Omental fat pad (tissue), 3 donors: ENCODE measurements at regions not wholly inside any gene's neighbourhood (a gene's known extent, or its start where the extent isn't known, plus 50 kb on each side); places are given as distances from the start of the nearest gene placed in this dataset.
"Not testable (repeated sequence)": the region's sequence is repeated elsewhere in the genome, so short reads cannot be mapped to it uniquely, and the experiment has no call there.

ENCODE experiments used
- ATAC-seq: fragments of 150-250 bp; one replicate; pipeline ENCODE4 v1.9.1; 2016; ENCODE audit warnings: mild to moderate bottlenecking, moderate library complexity; ENCODE audit not compliant: low FRiP score
- DNase-seq: peaks from one replicate; pipeline ENCODE4 v3.0.0-alpha.2; 2019; ENCODE audit warnings: low spot score
- CTCF ChIP-seq, 3 donors: fragments of 450-650 bp; IDR thresholded peaks; one replicate each; pipeline ENCODE4 v1.5.1; 2016 to 2017; ENCODE audit warnings: antibody characterized with exemption in 3 of 3, mild to moderate bottlenecking in 3 of 3, moderate library complexity in 2 of 3

GRCh38 chr9:97220894-97221477 lies 86.5 kb upstream of the CCDC180 start:
- ATAC-seq, result no peak
- no peak for DNase-seq
- no peak for TF ChIP-seq CTCF (IDR thresholded peaks at IDR 0.05)

DNA sequence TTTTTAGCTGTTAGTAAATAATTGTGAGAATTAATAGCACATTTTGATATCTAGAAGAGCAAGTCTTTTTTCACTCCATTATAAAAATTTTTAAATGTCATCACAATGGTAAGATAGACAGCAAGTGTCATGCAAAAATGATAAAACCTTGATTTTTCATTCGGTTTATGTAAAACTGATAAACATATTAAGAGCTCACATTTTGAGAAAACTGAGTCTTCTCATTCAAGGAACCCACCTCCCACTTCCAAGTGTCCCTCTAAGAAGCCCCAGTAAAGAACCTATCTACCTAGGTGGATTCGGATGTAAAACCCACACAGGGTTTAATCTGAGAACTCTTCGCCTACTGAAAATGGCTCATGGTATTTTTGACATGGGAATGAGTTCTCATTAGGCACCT lies 87.1 kb upstream of the CCDC180 start:
- ATAC-seq, DNase-seq: not testable (repeated sequence)

GRCh38 chr9:97219443-97220140 lies 87.9 kb upstream of the CCDC180 start:
- DNase-seq, ATAC-seq: not testable (repeated sequence)

DNA sequence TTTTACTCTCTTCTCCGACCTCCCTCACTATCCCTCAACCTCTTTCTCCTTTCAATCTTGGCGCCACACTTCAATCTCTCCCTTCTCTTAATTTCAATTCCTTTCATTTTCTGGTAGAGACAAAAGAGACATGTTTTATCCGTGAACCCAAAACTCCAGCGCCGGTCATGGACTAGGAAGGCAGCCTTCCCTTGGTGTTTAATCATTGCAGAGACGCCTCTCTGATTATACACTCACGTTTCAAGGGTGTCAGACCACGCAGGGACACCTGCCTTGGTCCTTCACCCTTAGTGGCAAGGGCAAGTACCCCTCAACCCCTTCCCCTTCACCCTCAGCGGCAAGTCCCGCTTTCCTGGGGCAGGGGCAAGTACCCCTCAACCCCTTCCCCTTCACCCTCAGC lies 92.3 kb upstream of the CCDC180 start:
- DNase-seq, ATAC-seq: not testable (repeated sequence)

GRCh38 chr9:97214556-97214955 lies 92.9 kb upstream of the CCDC180 start:
- DNase-seq, ATAC-seq: not testable (repeated sequence)

GRCh38 chr9:97199683-97200082 lies 107.8 kb upstream of the CCDC180 start:
- not testable (repeated sequence) for DNase-seq

GRCh38 chr9:97193767-97194166 lies 113.7 kb upstream of the CCDC180 start:
- DNase-seq, ATAC-seq: not testable (repeated sequence)

More at GRCh38 chr9:97199683-97200082, 107.8 kb upstream of the CCDC180 start:
- not testable (repeated sequence) for ATAC-seq

DNA sequence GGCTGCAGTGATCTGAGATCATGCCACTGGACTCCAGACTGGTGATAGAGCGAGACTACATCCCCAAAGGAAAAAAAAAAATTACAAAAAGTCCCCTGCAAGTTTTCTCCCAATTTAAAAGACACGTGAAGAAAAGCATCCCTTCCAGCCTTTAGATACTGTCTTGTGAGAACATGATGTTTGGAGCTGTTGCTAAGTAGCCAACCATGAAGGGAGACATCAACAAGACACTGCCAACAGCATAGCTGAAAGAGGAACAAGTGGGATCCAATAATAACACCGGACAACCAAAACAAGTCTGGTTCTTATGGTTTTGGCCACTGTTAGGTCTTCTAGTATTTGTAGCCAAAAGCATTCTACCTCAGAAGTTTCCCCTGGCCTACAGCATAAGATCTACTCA lies 118.9 kb upstream of the CCDC180 start:
- DNase-seq, result no peak
- TF ChIP-seq CTCF (IDR thresholded peaks at IDR 0.05), result no peak
- no peak for ATAC-seq

DNA sequence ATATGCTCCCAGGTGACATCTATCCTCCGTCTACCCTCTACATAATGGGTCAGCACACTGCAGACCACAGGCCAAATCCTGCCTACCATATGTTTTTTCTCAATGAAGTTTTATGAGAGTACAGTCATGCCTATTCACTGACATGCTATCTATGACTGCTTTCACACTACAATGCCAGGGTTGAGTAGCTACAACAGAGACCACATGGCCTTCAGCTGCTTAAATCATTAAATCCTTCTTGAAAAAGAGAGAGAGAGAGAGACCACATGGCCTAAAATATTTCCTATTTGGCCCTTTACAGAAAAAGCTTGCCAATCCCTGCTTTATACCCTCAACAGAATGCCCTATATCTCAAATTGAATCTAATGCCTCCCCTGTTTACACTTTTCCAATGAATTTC lies 119.8 kb upstream of the CCDC180 start:
- not testable (repeated sequence) for DNase-seq, ATAC-seq

DNA sequence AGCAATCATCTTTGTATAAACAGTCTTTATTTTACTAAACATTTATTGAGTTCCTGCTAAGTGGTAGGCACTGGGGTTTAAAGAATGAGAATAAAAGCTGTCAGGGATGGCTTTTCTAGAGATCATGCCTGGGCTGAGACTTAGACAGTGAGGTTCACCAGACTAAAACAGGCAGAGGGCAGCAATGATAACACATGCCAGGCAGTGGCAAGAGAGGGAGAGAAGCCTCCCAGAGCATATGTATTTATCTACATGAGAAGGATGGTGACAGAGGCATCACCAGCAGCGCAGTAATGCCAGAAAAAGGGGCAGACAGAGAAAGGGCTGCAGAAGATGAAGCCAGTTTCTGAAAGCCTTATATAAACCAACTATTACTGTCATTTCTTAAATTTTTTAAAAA lies 121.0 kb upstream of the CCDC180 start:
- DNase-seq (no peak), ATAC-seq (no peak)
- no peak for TF ChIP-seq CTCF (IDR thresholded peaks at IDR 0.05)

DNA sequence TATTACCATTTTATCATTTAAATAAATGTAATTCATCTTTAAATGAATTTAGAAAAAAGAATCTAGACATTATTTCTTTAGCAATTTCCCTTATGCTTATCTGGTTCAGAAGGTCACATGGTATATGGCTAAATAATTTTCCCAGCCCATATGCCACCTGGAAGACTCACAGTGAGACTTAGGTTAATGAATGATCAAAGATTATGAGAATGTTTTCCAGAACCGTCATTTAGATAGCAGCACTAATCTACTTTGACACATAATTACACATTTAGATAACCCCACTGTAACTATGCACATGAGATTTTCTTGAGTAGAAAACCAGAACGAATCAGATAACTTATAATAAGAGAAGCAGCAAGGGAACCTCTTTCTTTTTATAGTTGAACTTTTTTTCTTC lies 124.9 kb upstream of the CCDC180 start:
- not testable (repeated sequence) for DNase-seq, ATAC-seq
